Endothelial cell of umbilical vein (primary cell): ENCODE measurements at regions not wholly inside any gene's neighbourhood (a gene's known extent, or its start where the extent isn't known, plus 50 kb on each side); places are given as distances from the start of the nearest gene placed in this dataset.

Source experiments
- CTCF ChIP-seq, 2 donors: IDR thresholded peaks; 1 replicate in 1 of 2; 2 replicates in 1 of 2; pipeline ENCODE4 v1.5.1; 2011; ENCODE audit warnings: low read length in 2 of 2, mild to moderate bottlenecking in 2 of 2, moderate library complexity in 2 of 2, control low read depth in 1 of 2, inconsistent platforms in 1 of 2, low read depth in 1 of 2; ENCODE audit not compliant: insufficient read depth in 1 of 2; ENCODE audit errors: extremely low read depth in 1 of 2
- EZH2 ChIP-seq: IDR thresholded peaks from 2 replicates; pipeline ENCODE4 v1.6.1; 2012; ENCODE audit warnings: borderline replicate concordance, low read depth, mild to moderate bottlenecking, moderate library complexity, low read length, inconsistent platforms; ENCODE audit not compliant: severe bottlenecking
- GATA2 ChIP-seq: IDR thresholded peaks from 2 replicates; pipeline ENCODE4 v1.7.0; 2011; ENCODE audit warnings: low read depth, mild to moderate bottlenecking, moderate library complexity, mixed read lengths, low read length; ENCODE audit not compliant: insufficient read length, insufficient read depth
- JUN ChIP-seq: IDR thresholded peaks from 2 replicates; pipeline ENCODE4 v1.6.1; 2011; ENCODE audit warnings: borderline replicate concordance, low read depth; ENCODE audit not compliant: insufficient read length, insufficient read depth
- MAX ChIP-seq: IDR thresholded peaks from 2 replicates; pipeline ENCODE4 v1.6.1; 2011; ENCODE audit not compliant: insufficient read depth, insufficient read length
- MYC ChIP-seq: IDR thresholded peaks from one replicate; pipeline ENCODE4 v1.6.1; 2011; ENCODE audit warnings: mild to moderate bottlenecking, low read depth, low read length
- POLR2A ChIP-seq: IDR thresholded peaks from 2 replicates; pipeline ENCODE4 v1.6.1; 2012; ENCODE audit warnings: low read depth, mild to moderate bottlenecking, control low read depth, low read length
- POLR2AphosphoS5 ChIP-seq: IDR thresholded peaks from 2 replicates; pipeline ENCODE4 v1.6.1; 2012; ENCODE audit warnings: low read depth, mild to moderate bottlenecking, control low read depth, low read length, moderate library complexity; ENCODE audit not compliant: insufficient read depth

GRCh38 chr13:40124633-40125015 is 469.2 kb downstream of the COG6 start:
- TF ChIP-seq POLR2AphosphoS5, result no peak
- no peak for TF ChIP-seq MAX
- TF ChIP-seq POLR2A, result no peak
- TF ChIP-seq CTCF (IDR thresholded peaks at IDR 0.05; ENCODE audit: extremely low read depth in 1 of 2, insufficient read depth in 1 of 2, low read depth in 1 of 2, low read length in 2 of 2), result no peak
- TF ChIP-seq EZH2, result no peak
- TF ChIP-seq GATA2, result no peak
- no peak for TF ChIP-seq JUN
- no peak for TF ChIP-seq MYC
